Activated naive CD4-positive, alpha-beta T cell treated with anti-CD3 and anti-CD28 coated beads for 36 hours (primary cell): ENCODE measurements at regions not wholly inside any gene's neighbourhood (a gene's known extent, or its start where the extent isn't known, plus 50 kb on each side); places are given as distances from the start of the nearest gene placed in this dataset.
"Not testable (repeated sequence)": the region's sequence is repeated elsewhere in the genome, so short reads cannot be mapped to it uniquely, and the experiment has no call there.

Experiments
- CTCF ChIA-PET: fragments of 350-600 bp; sonication (Branson Sonifier 250); formaldehyde crosslinking; loops from one replicate; lab custom pipeline; 2021; ENCODE audit warnings: antibody characterized with exemption; lab: Charles Lee
- DNase-seq: peaks from one replicate; pipeline ENCODE4 v3.0.0-alpha.2; 2020
- H3K27ac Mint-ChIP-seq: one replicate; pipeline ENCODE4 v1.8.0; 2021; ENCODE audit warnings: mild to moderate bottlenecking, mixed read lengths
- H3K27me3 Mint-ChIP-seq: one replicate; pipeline ENCODE4 v1.8.0; 2021; ENCODE audit warnings: low read depth, mixed read lengths
- H3K36me3 Mint-ChIP-seq: one replicate; pipeline ENCODE4 v1.8.0; 2021; ENCODE audit warnings: low read depth, mixed read lengths
- H3K4me1 Mint-ChIP-seq: one replicate; pipeline ENCODE4 v1.8.0; 2021; ENCODE audit warnings: low read depth, mixed read lengths
- H3K4me3 Mint-ChIP-seq: one replicate; pipeline ENCODE4 v1.8.0; 2021; ENCODE audit warnings: mild to moderate bottlenecking, moderate library complexity, mixed read lengths
- H3K9me3 Mint-ChIP-seq: one replicate; pipeline ENCODE4 v1.8.0; 2021; ENCODE audit warnings: mixed read lengths
- intact Hi-C: fragments of 100-400 bp; cut with micrococcal nuclease; formaldehyde crosslinking; loops from one replicate; pipeline ENCODE4 v1.15.1; 2023

DNA sequence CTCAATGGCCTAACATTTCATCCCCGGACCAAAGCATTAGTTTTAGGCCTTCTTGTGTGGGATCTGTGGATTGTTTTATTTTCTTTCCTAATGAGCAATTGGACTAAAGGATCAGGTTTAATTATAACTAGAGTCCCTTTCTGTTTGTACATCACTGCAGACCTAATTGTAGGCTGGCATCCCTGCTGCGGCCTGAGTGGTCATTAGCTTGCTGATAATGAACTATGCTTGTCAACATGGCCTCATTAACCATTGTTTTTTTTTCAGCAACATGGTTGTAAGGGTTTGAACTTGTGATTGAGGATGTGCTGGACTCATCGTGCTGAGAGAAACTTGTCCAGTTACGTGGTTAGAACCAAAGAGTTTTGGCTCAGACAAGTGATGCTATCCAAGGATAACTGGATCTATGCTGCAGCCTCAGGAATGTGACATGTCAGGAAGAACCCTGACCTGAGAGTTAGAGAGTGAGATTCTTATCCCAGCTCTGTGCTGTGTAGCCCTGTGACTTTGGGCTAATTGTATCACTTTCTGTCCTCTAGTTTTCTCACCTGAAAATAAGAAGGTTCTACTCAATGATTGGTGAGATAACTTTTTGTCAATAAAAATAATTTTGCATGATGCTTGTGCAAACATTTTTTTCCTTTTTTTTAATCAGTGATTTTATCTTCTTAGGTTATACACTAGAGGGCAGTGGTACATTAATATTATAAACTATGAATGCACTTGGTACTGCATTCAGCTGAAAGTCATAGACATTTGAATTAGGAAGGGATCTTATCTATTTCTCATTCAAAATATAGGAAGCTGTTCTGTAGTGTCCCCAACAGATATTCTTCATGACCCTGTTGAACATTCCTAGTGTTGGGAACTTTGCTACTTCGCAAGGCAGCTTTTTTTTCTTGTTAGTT lies 140.9 kb downstream of the RNF144B start:
- intact Hi-C loops: no loop called here
- H3K36me3 Mint-ChIP-seq: no peaks in the 10 kb centered on the region
- no peaks in the 10 kb centered on the region for H3K9me3 Mint-ChIP-seq
- no peak overlapping the region for H3K27ac Mint-ChIP-seq
- CTCF ChIA-PET: interaction anchor here (0.6 to 0.7 kb wide), 6 partner anchors 61 to 1955 kb away, joined by 3 to 5 read pairs (median 3); no protein-coding TSS in a partner anchor
- no peaks in the 10 kb centered on the region for H3K4me1 Mint-ChIP-seq
- H3K4me3 Mint-ChIP-seq: no peak overlapping the region
- H3K27me3 Mint-ChIP-seq: peaks cover 12% of the 10 kb centered on the region
- DNase-seq: no peak

DNA sequence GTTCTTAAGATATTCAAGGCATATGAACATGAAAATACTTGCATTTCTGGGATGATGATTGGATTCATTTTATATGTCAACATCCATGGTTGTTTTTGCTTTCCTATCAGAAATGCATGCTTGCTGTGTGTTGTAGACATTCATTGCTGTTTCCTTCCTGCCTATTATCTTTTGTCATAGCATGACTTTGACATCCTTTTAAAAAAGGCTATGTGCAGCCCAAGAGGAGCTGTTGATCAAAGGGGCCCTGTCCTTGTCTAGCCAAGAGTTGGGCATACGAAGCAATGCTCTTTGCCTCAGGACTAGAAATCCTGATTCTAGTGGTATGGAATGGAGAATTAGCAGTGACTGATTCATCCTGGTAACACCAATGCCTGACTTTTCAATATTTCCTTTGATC lies 143.1 kb downstream of the RNF144B start:
- no peak overlapping the region for H3K27ac Mint-ChIP-seq
- intact Hi-C loops: no loop called here
- CTCF ChIA-PET: no interaction called here
- no peaks in the 10 kb centered on the region for H3K36me3 Mint-ChIP-seq
- peaks cover 17% of the 10 kb centered on the region for H3K27me3 Mint-ChIP-seq
- no peak overlapping the region for H3K4me3 Mint-ChIP-seq
- DNase-seq: no peak
- no peaks in the 10 kb centered on the region for H3K4me1 Mint-ChIP-seq
- no peaks in the 10 kb centered on the region for H3K9me3 Mint-ChIP-seq

DNA sequence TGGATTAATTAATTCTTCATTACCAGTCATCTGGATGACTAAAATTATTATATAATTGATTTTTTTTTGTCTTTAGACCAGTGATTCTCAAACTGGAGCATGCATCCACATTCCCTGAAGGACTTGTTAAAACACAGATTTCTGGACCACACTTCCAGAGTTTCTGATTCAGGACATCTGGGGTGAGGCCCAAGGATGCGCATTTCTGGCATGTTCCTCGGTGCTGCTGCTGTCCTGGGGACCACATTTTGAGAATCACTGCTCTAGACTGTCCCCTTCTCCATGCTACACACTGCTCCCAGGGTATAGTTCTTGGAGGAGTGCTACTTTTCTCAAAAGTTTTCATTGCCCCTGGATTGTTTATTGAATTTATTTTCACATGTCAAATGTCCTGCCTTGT lies 145.0 kb downstream of the RNF144B start:
- H3K27ac Mint-ChIP-seq: no peak overlapping the region
- intact Hi-C loops: no loop called here
- H3K4me1 Mint-ChIP-seq: no peaks in the 10 kb centered on the region
- no peaks in the 10 kb centered on the region for H3K36me3 Mint-ChIP-seq
- no peak overlapping the region for H3K4me3 Mint-ChIP-seq
- DNase-seq: no peak
- no peaks in the 10 kb centered on the region for H3K9me3 Mint-ChIP-seq
- CTCF ChIA-PET: no interaction called here
- H3K27me3 Mint-ChIP-seq: peaks cover 20% of the 10 kb centered on the region

DNA sequence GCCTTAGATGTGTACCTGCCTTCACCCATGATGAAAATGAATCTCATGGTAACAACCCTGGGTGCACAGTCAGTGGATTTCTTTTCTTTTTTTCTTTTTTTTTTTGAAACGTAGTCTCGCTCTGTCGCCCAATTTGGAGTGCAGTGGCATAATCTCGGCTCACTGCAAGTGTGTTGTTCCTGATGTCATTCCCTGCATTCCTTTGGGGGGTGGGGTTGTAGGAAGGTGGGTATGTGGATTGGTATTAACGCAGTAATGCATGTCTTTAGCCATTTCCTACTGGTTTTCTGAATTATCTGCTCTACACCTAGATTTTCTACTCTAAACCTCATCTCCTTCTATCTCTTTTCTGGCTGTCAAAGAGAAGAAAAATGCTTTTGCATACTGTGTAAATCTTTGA lies 146.6 kb downstream of the RNF144B start:
- Mint-ChIP-seq H3K9me3 (no peaks in the 10 kb centered on the region), H3K4me3 (no peak overlapping the region), H3K27me3 (peaks cover 22% of the 10 kb centered on the region), H3K4me1 (no peaks in the 10 kb centered on the region), H3K27ac (no peak overlapping the region), H3K36me3 (no peaks in the 10 kb centered on the region)
- CTCF ChIA-PET: no interaction called here
- intact Hi-C loops: no loop called here
- no peak for DNase-seq

DNA sequence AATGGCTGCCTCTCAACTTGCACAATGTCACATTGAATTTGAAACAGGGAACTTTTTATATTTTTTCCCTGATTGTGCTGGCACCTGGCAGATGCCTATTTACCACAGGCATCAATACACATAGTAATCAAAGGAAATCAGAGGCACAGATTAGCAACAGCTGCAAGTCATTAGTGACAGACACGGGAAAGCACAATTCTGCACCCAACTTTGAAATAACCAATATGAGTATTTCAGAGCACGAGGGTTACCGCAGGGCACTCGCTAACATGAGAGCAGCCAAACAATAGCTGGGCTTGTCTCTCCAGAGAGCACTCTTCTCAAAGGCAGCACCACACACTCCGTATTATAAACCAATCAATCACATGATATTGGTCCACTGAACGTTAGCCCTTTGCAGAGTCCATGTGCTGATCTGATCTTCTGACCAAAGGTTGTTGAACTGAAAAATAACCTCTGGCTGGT lies 149.5 kb downstream of the RNF144B start:
- Mint-ChIP-seq H3K9me3 (no peaks in the 10 kb centered on the region), H3K4me1 (no peaks in the 10 kb centered on the region), H3K4me3 (no peak overlapping the region), H3K36me3 (no peaks in the 10 kb centered on the region), H3K27ac (no peak overlapping the region), H3K27me3 (peaks cover 30% of the 10 kb centered on the region)
- no peak for DNase-seq
- CTCF ChIA-PET: no interaction called here
- intact Hi-C loops: no loop called here

DNA sequence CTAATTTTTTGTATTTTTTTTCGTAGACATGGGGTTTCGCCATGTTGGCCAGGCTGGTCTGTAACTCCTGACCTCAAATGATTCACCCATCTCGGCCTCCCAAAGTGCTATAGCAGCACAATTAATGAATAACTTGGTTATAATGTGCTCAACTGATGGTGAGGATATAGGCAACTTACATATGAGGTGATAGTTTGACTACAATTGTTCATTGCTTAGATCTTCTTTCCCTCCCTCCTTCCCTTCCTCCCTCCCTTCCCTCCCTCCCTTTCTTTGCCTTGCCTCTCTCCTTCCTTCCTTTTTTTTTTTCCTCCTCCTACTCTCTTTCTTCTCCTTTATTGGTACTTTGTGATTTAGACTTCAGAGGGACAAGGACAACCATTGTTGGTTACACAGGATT lies 151.2 kb downstream of the RNF144B start:
- H3K27ac Mint-ChIP-seq: no peak overlapping the region
- H3K9me3 Mint-ChIP-seq: no peaks in the 10 kb centered on the region
- no peak for DNase-seq
- H3K4me1 Mint-ChIP-seq: no peaks in the 10 kb centered on the region
- CTCF ChIA-PET: no interaction called here
- H3K36me3 Mint-ChIP-seq: no peaks in the 10 kb centered on the region
- H3K27me3 Mint-ChIP-seq: peaks cover 29% of the 10 kb centered on the region
- intact Hi-C loops: no loop called here
- no peak overlapping the region for H3K4me3 Mint-ChIP-seq

DNA sequence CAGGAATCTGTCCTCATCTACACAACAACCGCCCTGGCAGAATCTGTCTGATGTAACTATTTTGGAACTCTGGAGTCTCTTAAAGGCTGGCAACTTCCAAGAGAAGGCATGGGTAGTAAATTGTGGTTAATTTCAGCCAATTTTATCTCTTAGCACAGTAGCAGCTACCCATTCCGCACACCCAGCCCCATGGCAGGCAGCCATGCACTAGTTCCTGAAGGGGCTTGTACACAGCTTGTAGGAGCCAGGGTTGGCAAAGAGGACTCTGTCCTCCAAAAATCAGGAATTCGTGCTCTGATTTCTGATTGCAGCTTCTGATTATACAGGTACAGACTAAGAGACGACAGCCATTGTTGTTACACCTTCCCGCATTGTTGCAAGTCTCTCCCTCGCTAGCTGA lies 155.9 kb downstream of the RNF144B start:
- no peak overlapping the region for H3K4me3 Mint-ChIP-seq
- CTCF ChIA-PET: no interaction called here

DNA sequence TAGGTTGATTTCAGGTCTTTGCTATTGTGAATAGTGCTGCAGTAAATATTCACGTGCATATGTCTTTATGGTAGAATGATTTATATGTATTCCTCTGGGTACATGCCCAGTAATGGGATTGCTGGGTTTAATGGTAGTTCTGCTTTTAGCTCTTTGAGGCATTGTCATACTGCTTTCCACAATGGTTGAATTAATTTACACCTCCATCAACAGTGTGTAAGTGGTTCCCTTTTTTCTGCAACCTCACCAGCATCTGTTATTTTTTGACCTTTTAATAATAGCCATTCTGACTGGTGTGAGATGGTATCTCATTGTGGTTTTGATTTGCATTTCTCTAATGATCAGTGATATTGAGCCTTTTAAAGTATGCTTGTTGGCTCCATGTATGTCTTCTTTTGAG lies 158.0 kb downstream of the RNF144B start:
- H3K4me3 Mint-ChIP-seq, H3K36me3 Mint-ChIP-seq, H3K27ac Mint-ChIP-seq, DNase-seq, intact Hi-C loops, H3K9me3 Mint-ChIP-seq, H3K4me1 Mint-ChIP-seq: not testable (repeated sequence)
- peaks cover 12% of the 10 kb centered on the region for H3K27me3 Mint-ChIP-seq
- CTCF ChIA-PET: interaction anchor here (0.6 kb wide), 1 partner anchor 18 kb away, joined by 3 read pairs; no protein-coding TSS in a partner anchor

More for the DNA sequence above, 155.9 kb downstream of the RNF144B start:
- Mint-ChIP-seq H3K4me1 (no peaks in the 10 kb centered on the region), H3K9me3 (peaks cover 9% of the 10 kb centered on the region), H3K27me3 (peaks cover 18% of the 10 kb centered on the region), H3K27ac (no peak overlapping the region), H3K36me3 (no peaks in the 10 kb centered on the region)
- no peak for DNase-seq
- intact Hi-C loops: no loop called here

DNA sequence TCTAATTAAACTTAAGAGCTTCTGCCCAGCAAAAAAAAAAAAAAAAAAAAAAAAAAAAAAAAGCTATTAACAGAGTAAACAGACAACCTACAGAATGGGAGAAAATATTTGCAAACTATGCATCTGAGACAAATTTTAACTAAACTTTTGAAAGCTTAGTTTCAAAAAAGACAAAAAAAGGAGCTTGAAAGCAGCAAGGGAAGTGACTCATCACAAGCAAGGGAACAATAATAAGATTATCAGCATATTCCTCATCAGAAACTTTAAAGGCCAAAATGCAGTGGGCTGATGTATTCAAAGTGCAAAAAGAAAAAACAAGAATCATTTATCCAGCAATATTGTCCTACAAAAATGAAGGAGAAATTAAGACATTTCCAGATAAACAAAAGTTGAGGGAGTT lies 158.6 kb downstream of the RNF144B start:
- no peak overlapping the region for H3K4me3 Mint-ChIP-seq
- no peaks in the 10 kb centered on the region for H3K4me1 Mint-ChIP-seq
- no peak overlapping the region for H3K27ac Mint-ChIP-seq
- H3K36me3 Mint-ChIP-seq: no peaks in the 10 kb centered on the region
- peaks cover 9% of the 10 kb centered on the region for H3K9me3 Mint-ChIP-seq
- intact Hi-C loops: no loop called here
- H3K27me3 Mint-ChIP-seq: peaks cover 12% of the 10 kb centered on the region
- CTCF ChIA-PET: no interaction called here
- DNase-seq: no peak

DNA sequence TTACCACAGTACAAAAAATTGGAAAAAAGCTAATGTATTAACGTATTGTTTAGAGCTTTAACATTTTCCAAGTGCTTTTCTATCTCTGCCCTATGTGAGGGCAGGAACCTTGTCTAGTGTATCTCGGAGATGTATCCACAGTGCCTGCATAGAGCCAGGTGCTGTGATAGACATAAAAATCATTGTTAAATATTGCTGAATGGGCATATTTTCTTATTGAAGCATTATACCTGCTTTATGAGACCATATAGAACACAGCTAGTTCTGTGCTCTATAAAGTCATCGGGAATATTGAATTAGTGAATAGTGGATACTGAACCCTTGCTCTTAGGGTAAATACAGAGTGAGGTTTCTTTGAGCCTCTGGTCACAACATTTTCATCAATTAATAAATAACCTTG lies 163.0 kb downstream of the RNF144B start:
- H3K36me3 Mint-ChIP-seq: no peaks in the 10 kb centered on the region
- no peak overlapping the region for H3K27ac Mint-ChIP-seq
- no peak for DNase-seq
- H3K27me3 Mint-ChIP-seq: peaks cover 15% of the 10 kb centered on the region
- no peak overlapping the region for H3K4me3 Mint-ChIP-seq
- H3K4me1 Mint-ChIP-seq: no peaks in the 10 kb centered on the region
- intact Hi-C loops: no loop called here
- CTCF ChIA-PET: no interaction called here
- H3K9me3 Mint-ChIP-seq: peaks cover 2% of the 10 kb centered on the region

DNA sequence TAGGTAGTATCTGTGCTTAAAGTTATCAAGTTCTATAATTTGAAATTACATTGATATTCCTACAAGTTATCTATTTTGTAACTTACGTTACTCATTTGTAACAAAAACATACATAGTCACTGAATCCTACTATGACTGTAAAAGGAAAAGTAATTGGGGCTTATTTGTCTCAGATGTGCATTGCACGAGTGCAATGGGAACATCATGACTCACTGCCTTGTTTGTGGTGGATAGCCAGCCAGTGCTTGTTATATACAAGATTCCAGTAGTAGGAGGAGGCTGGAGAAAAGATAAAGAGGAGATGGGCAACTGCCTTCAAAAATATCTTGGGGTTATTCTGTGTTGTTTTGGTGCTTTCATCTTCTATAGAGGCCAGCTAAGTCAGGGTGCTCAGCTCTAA lies 164.1 kb downstream of the RNF144B start:
- intact Hi-C loops: no loop called here
- no peak overlapping the region for H3K27ac Mint-ChIP-seq
- CTCF ChIA-PET: no interaction called here

DNA sequence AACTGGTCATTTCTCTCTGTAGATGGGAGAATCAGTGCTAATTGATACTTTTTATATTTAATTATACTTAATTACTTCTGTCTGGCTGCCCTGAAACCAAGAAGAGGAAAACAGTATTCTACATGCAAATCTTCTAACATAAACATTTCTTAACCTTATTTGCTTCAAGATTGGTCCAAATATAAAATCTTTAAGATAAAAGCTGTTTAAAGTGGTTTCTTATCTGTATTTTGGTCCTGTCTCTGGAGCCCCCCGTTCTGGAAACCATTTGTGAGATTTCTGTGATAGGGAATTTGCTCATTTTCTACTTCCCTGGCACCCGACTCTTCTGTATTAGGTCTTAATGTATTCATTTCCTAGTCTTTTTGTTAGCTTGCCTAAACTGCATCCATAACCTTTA lies 168.6 kb downstream of the RNF144B start:
- intact Hi-C loops: no loop called here
- DNase-seq: no peak
- Mint-ChIP-seq H3K4me1 (no peaks in the 10 kb centered on the region), H3K27me3 (peaks cover 20% of the 10 kb centered on the region), H3K27ac (no peak overlapping the region), H3K4me3 (no peak overlapping the region), H3K9me3 (no peaks in the 10 kb centered on the region), H3K36me3 (no peaks in the 10 kb centered on the region)
- CTCF ChIA-PET: no interaction called here

More for the DNA sequence above, 164.1 kb downstream of the RNF144B start:
- no peak for DNase-seq
- Mint-ChIP-seq H3K27me3 (peaks cover 15% of the 10 kb centered on the region), H3K4me1 (no peaks in the 10 kb centered on the region), H3K9me3 (no peaks in the 10 kb centered on the region), H3K36me3 (no peaks in the 10 kb centered on the region), H3K4me3 (no peak overlapping the region)
